OCI-M1 (cell line): ENCODE measurements at regions not wholly inside any gene's neighbourhood (a gene's known extent, or its start where the extent isn't known, plus 50 kb on each side); places are given as distances from the start of the nearest gene placed in this dataset.

Experiments
- DNase-seq: peaks from one replicate; lab custom pipeline; 2025; lab: John Stamatoyannopoulos, UW

GRCh38 chr12:125873016-125873415 lies 807.8 kb downstream of the AACS start:
- no peak for DNase-seq

GRCh38 chr12:125878483-125878882 lies 813.2 kb downstream of the AACS start:
- no peak for DNase-seq

GRCh38 chr12:125882141-125882540 lies 816.9 kb downstream of the AACS start:
- DNase-seq: no peak

GRCh38 chr12:125888921-125889320 lies 823.7 kb downstream of the AACS start:
- no peak for DNase-seq

GRCh38 chr12:125889742-125890141 lies 824.5 kb downstream of the AACS start:
- DNase-seq: no peak

GRCh38 chr12:125890366-125890905 lies 825.2 kb downstream of the AACS start:
- DNase-seq: no peak

GRCh38 chr12:125890971-125891370 lies 825.7 kb downstream of the AACS start:
- DNase-seq: no peak

GRCh38 chr12:125892276-125892675 lies 827.0 kb downstream of the AACS start:
- no peak for DNase-seq

GRCh38 chr12:125902991-125903390 lies 837.8 kb downstream of the AACS start:
- DNase-seq: no peak

- no peak for DNase-seq
These were observed 842.1 kb downstream of the AACS start for GRCh38 chr12:125907351-125907750.

- no peak for DNase-seq
These were observed 854.7 kb downstream of the AACS start for GRCh38 chr12:125919856-125920470.

GRCh38 chr12:125922330-125922729 lies 857.1 kb downstream of the AACS start:
- DNase-seq: no peak

GRCh38 chr12:125936502-125936901 lies 871.3 kb downstream of the AACS start:
- DNase-seq: no peak

- DNase-seq: no peak
These were observed 879.2 kb downstream of the AACS start for GRCh38 chr12:125944446-125944845.

GRCh38 chr12:125949471-125949870 lies 884.2 kb downstream of the AACS start:
- no peak for DNase-seq

GRCh38 chr12:125954362-125954761 lies 889.1 kb downstream of the AACS start:
- DNase-seq: no peak

GRCh38 chr12:125956186-125956585 lies 891.0 kb downstream of the AACS start:
- DNase-seq: no peak

GRCh38 chr12:125966641-125967040 lies 901.4 kb downstream of the AACS start:
- DNase-seq: no peak

GRCh38 chr12:125968413-125968812 lies 903.2 kb downstream of the AACS start:
- DNase-seq: no peak

GRCh38 chr12:125971981-125972380 lies 906.7 kb downstream of the AACS start:
- DNase-seq: no peak

- DNase-seq: no peak
These were observed 913.1 kb downstream of the AACS start for GRCh38 chr12:125978286-125978685.

- no peak for DNase-seq
These were observed 916.5 kb downstream of the AACS start for GRCh38 chr12:125981610-125982253.

- DNase-seq: no peak
These were observed 918.0 kb downstream of the AACS start for GRCh38 chr12:125983094-125983783.
